ENCODE measurements at regions not wholly inside any gene's neighbourhood (a gene's known extent, or its start where the extent isn't known, plus 50 kb on each side); places are given as distances from the start of the nearest gene placed in this dataset.

DNA sequence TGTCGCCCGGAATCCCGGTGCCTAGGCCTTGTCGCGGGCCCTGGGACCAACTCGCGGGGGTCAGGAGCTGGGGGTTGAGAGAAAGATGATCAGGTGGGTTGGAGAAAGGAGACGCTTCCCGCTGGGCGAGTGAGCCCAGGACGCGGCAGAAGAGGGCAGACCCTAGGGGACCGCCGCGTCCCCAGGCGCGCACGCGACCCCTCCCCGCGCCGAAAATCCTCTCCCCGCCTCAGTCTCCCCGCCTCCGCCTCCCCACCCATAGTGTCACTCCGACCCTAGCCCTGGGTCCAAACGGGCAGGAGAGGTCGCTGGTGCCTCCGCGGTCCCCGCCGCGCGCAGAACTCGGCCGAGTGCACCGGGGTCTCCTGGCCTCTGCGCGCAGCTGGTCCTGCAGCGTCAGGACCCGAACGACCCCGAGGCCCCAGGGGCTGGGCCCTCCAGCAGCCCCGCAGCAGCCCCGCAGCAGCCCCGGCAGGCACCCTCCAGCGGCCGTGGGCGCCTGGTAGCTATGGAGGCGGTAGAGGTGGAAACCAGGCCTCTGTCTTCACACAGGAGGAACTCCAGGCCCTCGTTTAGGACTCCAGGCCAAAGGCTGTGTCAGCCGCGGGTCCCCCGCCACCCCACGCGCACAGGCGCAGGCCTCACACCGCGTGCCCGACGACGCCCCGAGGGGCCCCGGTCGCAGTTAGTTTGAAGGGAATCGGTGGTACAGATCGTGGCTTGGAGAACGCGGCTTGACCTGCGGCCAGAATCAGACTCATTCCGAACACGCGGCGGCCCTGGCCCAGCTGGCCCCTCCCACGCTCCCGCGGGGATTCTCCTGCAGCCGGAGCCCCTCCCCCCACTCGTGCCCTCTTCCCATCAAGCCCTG, 60.1 kb upstream of the EIF5 start:
- Histone ChIP-seq H3K9ac (ENCODE audit: low read depth in 1 of 2, low read length in 2 of 2) (no peak overlapping the region), H3K36me3 (ENCODE audit: control insufficient read depth in 4 of 4, insufficient read depth in 3 of 4, low read depth in 1 of 4, low read length in 3 of 4) (no peaks in the 10 kb centered on the region), H3K4me1 (ENCODE audit: control insufficient read depth in 4 of 4, insufficient read depth in 4 of 4, low read length in 3 of 4) (peaks cover 0 to 13% (median 12%) of the 10 kb centered on the region in 4 donors), H3K9me3 (ENCODE audit: control insufficient read depth in 4 of 4, low read length in 3 of 4) (no peaks in the 10 kb centered on the region), H3K4me3 (ENCODE audit: low read depth in 1 of 3, low read length in 3 of 3) (peak overlapping the region in 1 of 3 donors; percentile 38), H3K27ac (ENCODE audit: low read depth in 1 of 2, low read length in 2 of 2) (no peak overlapping the region), H3K27me3 (ENCODE audit: control insufficient read depth in 4 of 4, insufficient read depth in 4 of 4, low read length in 3 of 4) (no peaks in the 10 kb centered on the region)
- TF ChIP-seq, protein P1, sequence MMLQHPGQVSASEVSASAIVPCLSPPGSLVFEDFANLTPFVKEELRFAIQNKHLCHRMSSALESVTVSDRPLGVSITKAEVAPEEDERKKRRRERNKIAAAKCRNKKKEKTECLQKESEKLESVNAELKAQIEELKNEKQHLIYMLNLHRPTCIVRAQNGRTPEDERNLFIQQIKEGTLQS (IDR thresholded peaks at IDR 0.05): no peak
- TF ChIP-seq HNF4A (conservative IDR thresholded peaks at IDR 0.05) (peak in 1 of 2 donors; percentile 24), GABPA (IDR thresholded peaks at IDR 0.05 in 1 of 2, conservative IDR thresholded peaks at IDR 0.05 in 1 of 2) (no peak), EGR1 (IDR thresholded peaks at IDR 0.05; ENCODE audit: low read depth in 2 of 2) (no peak)
- 23% methylated on average over 79 of the region's 79 CpGs for WGBS
- DNase-seq (ENCODE audit: low spot score): no peak

DNA sequence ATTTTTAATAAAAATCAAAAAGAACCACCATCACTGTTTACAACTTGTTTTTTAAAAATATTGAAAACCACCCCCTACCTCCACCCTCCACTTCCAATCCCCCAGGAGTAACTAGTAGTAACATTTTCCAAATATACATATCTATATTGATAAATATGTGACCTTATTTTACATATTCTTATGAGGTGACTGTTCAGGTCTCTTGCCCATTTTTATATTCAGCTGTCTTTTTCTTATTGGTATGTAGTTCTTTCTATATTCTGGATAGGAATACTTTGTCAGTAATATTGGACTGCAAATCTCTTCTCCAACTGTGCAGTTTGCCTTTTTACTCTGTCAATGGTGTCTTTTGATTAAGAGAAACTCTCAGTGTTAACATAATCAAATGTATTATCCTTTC, 59.0 kb upstream of the EIF5 start:
- DNase-seq (ENCODE audit: low spot score): no peak
- no peaks in the 10 kb centered on the region for H3K36me3 ChIP-seq (ENCODE audit: control insufficient read depth in 4 of 4, insufficient read depth in 3 of 4, low read depth in 1 of 4, low read length in 3 of 4)
- no peaks in the 10 kb centered on the region for H3K9me3 ChIP-seq (ENCODE audit: control insufficient read depth in 4 of 4, low read length in 3 of 4)
- TF ChIP-seq, protein P2, sequence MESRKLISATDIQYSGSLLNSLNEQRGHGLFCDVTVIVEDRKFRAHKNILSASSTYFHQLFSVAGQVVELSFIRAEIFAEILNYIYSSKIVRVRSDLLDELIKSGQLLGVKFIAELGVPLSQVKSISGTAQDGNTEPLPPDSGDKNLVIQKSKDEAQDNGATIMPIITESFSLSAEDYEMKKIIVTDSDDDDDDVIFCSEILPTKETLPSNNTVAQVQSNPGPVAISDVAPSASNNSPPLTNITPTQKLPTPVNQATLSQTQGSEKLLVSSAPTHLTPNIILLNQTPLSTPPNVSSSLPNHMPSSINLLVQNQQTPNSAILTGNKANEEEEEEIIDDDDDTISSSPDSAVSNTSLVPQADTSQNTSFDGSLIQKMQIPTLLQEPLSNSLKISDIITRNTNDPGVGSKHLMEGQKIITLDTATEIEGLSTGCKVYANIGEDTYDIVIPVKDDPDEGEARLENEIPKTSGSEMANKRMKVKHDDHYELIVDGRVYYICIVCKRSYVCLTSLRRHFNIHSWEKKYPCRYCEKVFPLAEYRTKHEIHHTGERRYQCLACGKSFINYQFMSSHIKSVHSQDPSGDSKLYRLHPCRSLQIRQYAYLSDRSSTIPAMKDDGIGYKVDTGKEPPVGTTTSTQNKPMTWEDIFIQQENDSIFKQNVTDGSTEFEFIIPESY (IDR thresholded peaks at IDR 0.05): no peak
- no peak for TF ChIP-seq RAD21 (IDR thresholded peaks at IDR 0.05)
- TF ChIP-seq HNF4A (conservative IDR thresholded peaks at IDR 0.05): no peak
- TF ChIP-seq SP1 (IDR thresholded peaks at IDR 0.05): no peak
- TF ChIP-seq, protein P3, sequence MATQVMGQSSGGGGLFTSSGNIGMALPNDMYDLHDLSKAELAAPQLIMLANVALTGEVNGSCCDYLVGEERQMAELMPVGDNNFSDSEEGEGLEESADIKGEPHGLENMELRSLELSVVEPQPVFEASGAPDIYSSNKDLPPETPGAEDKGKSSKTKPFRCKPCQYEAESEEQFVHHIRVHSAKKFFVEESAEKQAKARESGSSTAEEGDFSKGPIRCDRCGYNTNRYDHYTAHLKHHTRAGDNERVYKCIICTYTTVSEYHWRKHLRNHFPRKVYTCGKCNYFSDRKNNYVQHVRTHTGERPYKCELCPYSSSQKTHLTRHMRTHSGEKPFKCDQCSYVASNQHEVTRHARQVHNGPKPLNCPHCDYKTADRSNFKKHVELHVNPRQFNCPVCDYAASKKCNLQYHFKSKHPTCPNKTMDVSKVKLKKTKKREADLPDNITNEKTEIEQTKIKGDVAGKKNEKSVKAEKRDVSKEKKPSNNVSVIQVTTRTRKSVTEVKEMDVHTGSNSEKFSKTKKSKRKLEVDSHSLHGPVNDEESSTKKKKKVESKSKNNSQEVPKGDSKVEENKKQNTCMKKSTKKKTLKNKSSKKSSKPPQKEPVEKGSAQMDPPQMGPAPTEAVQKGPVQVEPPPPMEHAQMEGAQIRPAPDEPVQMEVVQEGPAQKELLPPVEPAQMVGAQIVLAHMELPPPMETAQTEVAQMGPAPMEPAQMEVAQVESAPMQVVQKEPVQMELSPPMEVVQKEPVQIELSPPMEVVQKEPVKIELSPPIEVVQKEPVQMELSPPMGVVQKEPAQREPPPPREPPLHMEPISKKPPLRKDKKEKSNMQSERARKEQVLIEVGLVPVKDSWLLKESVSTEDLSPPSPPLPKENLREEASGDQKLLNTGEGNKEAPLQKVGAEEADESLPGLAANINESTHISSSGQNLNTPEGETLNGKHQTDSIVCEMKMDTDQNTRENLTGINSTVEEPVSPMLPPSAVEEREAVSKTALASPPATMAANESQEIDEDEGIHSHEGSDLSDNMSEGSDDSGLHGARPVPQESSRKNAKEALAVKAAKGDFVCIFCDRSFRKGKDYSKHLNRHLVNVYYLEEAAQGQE (IDR thresholded peaks at IDR 0.05): no peak
- no peak for TF ChIP-seq GABPA (IDR thresholded peaks at IDR 0.05 in 1 of 2, conservative IDR thresholded peaks at IDR 0.05 in 1 of 2)
- TF ChIP-seq HNF4G (IDR thresholded peaks at IDR 0.05): no peak
- peaks cover 0 to 21% (median 14%) of the 10 kb centered on the region in 4 donors for H3K4me1 ChIP-seq (ENCODE audit: control insufficient read depth in 4 of 4, insufficient read depth in 4 of 4, low read length in 3 of 4)
- no peak overlapping the region for H3K27ac ChIP-seq (ENCODE audit: low read depth in 1 of 2, low read length in 2 of 2)
- H3K27me3 ChIP-seq (ENCODE audit: control insufficient read depth in 4 of 4, insufficient read depth in 4 of 4, low read length in 3 of 4): no peaks in the 10 kb centered on the region
- H3K9ac ChIP-seq (ENCODE audit: low read depth in 1 of 2, low read length in 2 of 2): no peak overlapping the region
- no peak overlapping the region for H3K4me3 ChIP-seq (ENCODE audit: low read depth in 1 of 3, low read length in 3 of 3)

DNA sequence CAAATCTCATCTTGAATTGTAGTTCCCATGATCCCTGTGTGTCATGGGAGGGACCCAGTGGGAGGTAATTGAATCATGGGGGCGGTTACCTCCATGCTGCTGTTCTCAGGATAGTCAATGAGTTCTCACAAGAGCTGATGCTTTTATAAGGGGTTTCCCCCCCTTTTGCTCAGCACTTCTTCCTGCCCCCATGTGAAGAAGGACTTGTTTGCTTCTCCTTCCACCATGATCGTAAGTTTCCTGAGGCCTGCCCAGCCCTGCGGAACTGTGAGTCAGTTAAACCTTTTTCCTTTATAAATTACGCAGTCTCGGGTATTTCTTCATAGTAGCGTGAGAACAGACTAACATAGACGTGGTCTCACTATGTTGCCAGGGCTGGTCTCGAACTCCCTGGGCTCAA, 56.1 kb upstream of the EIF5 start:
- WGBS: 93% methylated on average over 8 of the region's 8 CpGs
- H3K27me3 ChIP-seq (ENCODE audit: control insufficient read depth in 4 of 4, insufficient read depth in 4 of 4, low read length in 3 of 4): no peaks in the 10 kb centered on the region
- TF ChIP-seq HNF4G (IDR thresholded peaks at IDR 0.05) (no peak), RAD21 (IDR thresholded peaks at IDR 0.05) (no peak), RXRA (IDR thresholded peaks at IDR 0.05) (no peak), JUND (IDR thresholded peaks at IDR 0.05) (no peak), NR2F2 (IDR thresholded peaks at IDR 0.05) (no peak), FOXA2 (IDR thresholded peaks at IDR 0.05) (no peak), TAF1 (conservative IDR thresholded peaks at IDR 0.05) (no peak), YY1 (IDR thresholded peaks at IDR 0.05) (no peak), SP1 (IDR thresholded peaks at IDR 0.05) (no peak)
- TF ChIP-seq, protein P3 (IDR thresholded peaks at IDR 0.05): no peak
- TF ChIP-seq, protein P2 (IDR thresholded peaks at IDR 0.05): no peak

More for the DNA sequence above, 56.1 kb upstream of the EIF5 start:
- Histone ChIP-seq H3K36me3 (ENCODE audit: control insufficient read depth in 4 of 4, insufficient read depth in 3 of 4, low read depth in 1 of 4, low read length in 3 of 4) (no peaks in the 10 kb centered on the region), H3K9me3 (ENCODE audit: control insufficient read depth in 4 of 4, low read length in 3 of 4) (no peaks in the 10 kb centered on the region), H3K4me3 (ENCODE audit: low read depth in 1 of 3, low read length in 3 of 3) (no peak overlapping the region), H3K4me1 (ENCODE audit: control insufficient read depth in 4 of 4, insufficient read depth in 4 of 4, low read length in 3 of 4) (peaks cover 0 to 30% (median 17%) of the 10 kb centered on the region in 4 donors), H3K9ac (ENCODE audit: low read depth in 1 of 2, low read length in 2 of 2) (no peak overlapping the region), H3K27ac (ENCODE audit: low read depth in 1 of 2, low read length in 2 of 2) (no peak overlapping the region)
- no peak for DNase-seq (ENCODE audit: low spot score)

All from liver (tissue), 7 donors.